H1 (cell line): ENCODE measurements at regions not wholly inside any gene's neighbourhood (a gene's known extent, or its start where the extent isn't known, plus 50 kb on each side); places are given as distances from the start of the nearest gene placed in this dataset.

Experiments
- CTCF ChIA-PET: fragments of 300-600 bp; sonication (Branson Sonifier 250); formaldehyde crosslinking; loops from one replicate; lab custom pipeline; 2021; ENCODE audit not compliant: partially characterized antibody; lab: Charles Lee
- POLR2A ChIA-PET: fragments of 300-600 bp; sonication (Branson Sonifier 250); formaldehyde crosslinking; loops from one replicate; lab custom pipeline; 2021; ENCODE audit warnings: inconsistent platforms; ENCODE audit not compliant: partially characterized antibody; lab: Charles Lee
- DNase-seq, 2 experiments: peaks; one replicate each; pipeline versions ENCODE4 v3.0.0 to v3.0.0-alpha.2; 2010 to 2022; ENCODE audit warnings: low spot score in 2 of 2, low read depth in 1 of 2, mixed read lengths in 1 of 2
- FAIRE-seq: peaks from 2 replicates; lab custom pipeline; 2011; peaks lifted over from hg19 to GRCh38; lab: Jason Lieb, UNC
- H2AFZ ChIP-seq: 2 replicates; pipeline ENCODE4 v1.8.1; 2012; ENCODE audit warnings: low read length, inconsistent platforms
- H2AK5ac ChIP-seq: 2 replicates; pipeline ENCODE4 v1.6.1; 2013; ENCODE audit warnings: low read depth, low read length
- H2BK120ac ChIP-seq: replicated peaks from 2 replicates; pipeline ENCODE3; 2013; ENCODE audit warnings: low read depth, low read length, inconsistent platforms
- H2BK12ac ChIP-seq: 2 replicates; pipeline ENCODE4 v1.6.1; 2013; ENCODE audit warnings: low read depth, low read length
- H2BK15ac ChIP-seq: 2 replicates; pipeline ENCODE4 v1.6.1; 2013; ENCODE audit warnings: low read length
- H2BK20ac ChIP-seq: 2 replicates; pipeline ENCODE4 v1.6.1; 2013; ENCODE audit warnings: low read length
- H2BK5ac ChIP-seq: 2 replicates; pipeline ENCODE4 v1.6.1; 2013; ENCODE audit warnings: low read depth, low read length
- H3K14ac ChIP-seq: 2 replicates; pipeline ENCODE4 v1.6.1; 2013; ENCODE audit warnings: inconsistent platforms; ENCODE audit not compliant: insufficient read length
- H3K18ac ChIP-seq: 2 replicates; pipeline ENCODE4 v1.6.1; 2013; ENCODE audit warnings: low read length; ENCODE audit errors: extremely low read depth
- H3K23ac ChIP-seq: 2 replicates; pipeline ENCODE4 v1.6.1; 2013; ENCODE audit warnings: inconsistent platforms; ENCODE audit not compliant: insufficient read length
- H3K23me2 ChIP-seq: 2 replicates; pipeline ENCODE4 v1.6.1; 2013; ENCODE audit warnings: low read depth, low read length
- H3K27ac ChIP-seq: 2 replicates; pipeline ENCODE4 v1.6.1; 2011; ENCODE audit warnings: low read depth, low read length, inconsistent platforms
- H3K27me3 ChIP-seq, 4 experiments: replicated peaks in 1 of 4; 1 replicate in 1 of 4; 2 replicates in 3 of 4; pipeline versions ENCODE4 v1.6.1 to v1.8.1; 2011 to 2013; ENCODE audit warnings: low read length in 3 of 4, mild to moderate bottlenecking in 3 of 4, inconsistent platforms in 2 of 4, mixed read lengths in 2 of 4, moderate library complexity in 1 of 4; ENCODE audit not compliant: control insufficient read depth in 3 of 4, insufficient read depth in 3 of 4; ENCODE audit errors: extremely low read depth in 1 of 4
- H3K36me3 ChIP-seq, 4 experiments: 2 replicates each; pipeline versions ENCODE4 v1.6.1 to v1.8.1; 2011 to 2013; ENCODE audit warnings: mild to moderate bottlenecking in 4 of 4, low read length in 3 of 4, moderate library complexity in 2 of 4, control low read depth in 1 of 4, inconsistent platforms in 1 of 4; ENCODE audit not compliant: insufficient read depth in 4 of 4, control insufficient read depth in 2 of 4
- H3K4ac ChIP-seq: replicated peaks from 2 replicates; pipeline ENCODE3; 2013; ENCODE audit warnings: low read length, low read depth, mixed read lengths, inconsistent platforms; ENCODE audit not compliant: insufficient read length
- H3K4me1 ChIP-seq, 4 experiments: replicated peaks in 1 of 4; 1 replicate in 1 of 4; 2 replicates in 3 of 4; pipeline versions ENCODE4 v1.6.1 to v1.8.1; 2011 to 2013; ENCODE audit warnings: low read length in 3 of 4, inconsistent platforms in 2 of 4, mixed read lengths in 1 of 4; ENCODE audit not compliant: insufficient read depth in 4 of 4, control insufficient read depth in 3 of 4
- H3K4me2 ChIP-seq, 2 experiments: 2 replicates each; pipeline versions ENCODE4 v1.6.1 to v1.8.1; 2011 to 2013; ENCODE audit warnings: low read depth in 2 of 2, low read length in 2 of 2, control low read depth in 1 of 2, inconsistent platforms in 1 of 2, mild to moderate bottlenecking in 1 of 2; ENCODE audit not compliant: insufficient read depth in 1 of 2
- H3K4me3 ChIP-seq, 4 experiments: fragments of 200-600, 300-600 bp in 1 of 4; sonication (generic), shearing (Covaris generic), sonication (Bioruptor Twin) in 1 of 4; 2 replicates each; pipeline versions ENCODE4 v1.5.1 to v1.8.1; 2011 to 2016; ENCODE audit warnings: low read length in 4 of 4, low read depth in 3 of 4, control low read depth in 2 of 4, inconsistent platforms in 2 of 4, mild to moderate bottlenecking in 2 of 4, mixed read lengths in 1 of 4, moderate library complexity in 1 of 4; ENCODE audit not compliant: insufficient read depth in 2 of 4; ENCODE audit errors: extremely low read depth in 1 of 4
- H3K56ac ChIP-seq: replicated peaks from 2 replicates; pipeline ENCODE3; 2013; ENCODE audit warnings: low read depth, mild to moderate bottlenecking, mixed read lengths, low read length, inconsistent platforms; ENCODE audit not compliant: insufficient read length
- H3K79me1 ChIP-seq: 2 replicates; pipeline ENCODE4 v1.6.1; 2013; ENCODE audit warnings: low read depth, low read length, control low read depth
- H3K79me2 ChIP-seq, 2 experiments: 2 replicates each; pipeline versions ENCODE4 v1.6.1 to v1.8.1; 2012 to 2013; ENCODE audit warnings: low read length in 2 of 2, mild to moderate bottlenecking in 2 of 2, inconsistent platforms in 1 of 2; ENCODE audit not compliant: insufficient read depth in 2 of 2, control insufficient read depth in 1 of 2
- H3K9ac ChIP-seq, 4 experiments: replicated peaks in 1 of 4; 1 replicate in 1 of 4; 2 replicates in 3 of 4; pipeline versions ENCODE4 v1.6.1 to v1.8.1; 2011 to 2013; ENCODE audit warnings: low read depth in 3 of 4, low read length in 3 of 4, control low read depth in 2 of 4, mild to moderate bottlenecking in 2 of 4, moderate library complexity in 2 of 4, inconsistent platforms in 1 of 4; ENCODE audit errors: extremely low read depth in 1 of 4
- H3K9me3 ChIP-seq, 2 experiments: 2 replicates each; pipeline versions ENCODE4 v1.6.1 to v1.8.1; 2012 to 2013; ENCODE audit warnings: mild to moderate bottlenecking in 2 of 2, moderate library complexity in 2 of 2, control low read depth in 1 of 2, inconsistent platforms in 1 of 2, low read depth in 1 of 2, low read length in 1 of 2, mixed read lengths in 1 of 2; ENCODE audit not compliant: insufficient read depth in 2 of 2
- H4K20me1 ChIP-seq, 2 experiments: replicated peaks in 1 of 2; 2 replicates each; pipeline versions ENCODE3 to v1.8.1; 2011 to 2013; ENCODE audit warnings: inconsistent platforms in 2 of 2, low read length in 2 of 2, mild to moderate bottlenecking in 1 of 2; ENCODE audit not compliant: insufficient read depth in 2 of 2, control insufficient read depth in 1 of 2
- H4K5ac ChIP-seq: 2 replicates; pipeline ENCODE4 v1.6.1; 2013; ENCODE audit warnings: low read length, low read depth, mixed read lengths, inconsistent platforms; ENCODE audit not compliant: insufficient read length
- H4K8ac ChIP-seq: 2 replicates; pipeline ENCODE4 v1.8.0; 2013; ENCODE audit warnings: mild to moderate bottlenecking, moderate library complexity, low read length, inconsistent platforms; ENCODE audit not compliant: insufficient read depth; ENCODE audit errors: extremely low read depth
- H4K91ac ChIP-seq: replicated peaks from 2 replicates; pipeline ENCODE3; 2013; ENCODE audit warnings: low read length, mixed read lengths, inconsistent platforms; ENCODE audit not compliant: insufficient read length
- CBX5 ChIP-seq: fragments of 300-800, 300-1000 bp; sonication (generic); IDR thresholded peaks from 2 replicates; pipeline ENCODE4 v1.7.1; 2016; ENCODE audit warnings: antibody characterized with exemption, low read length, low read depth
- E2F6 ChIP-seq: IDR thresholded peaks from 2 replicates; pipeline ENCODE4 v1.6.1; 2012; ENCODE audit warnings: inconsistent platforms
- JUND ChIP-seq: IDR thresholded peaks from 2 replicates; pipeline ENCODE4 v1.6.1; 2011; ENCODE audit warnings: mild to moderate bottlenecking, improper control_type of control experiment, low read length
- NRF1 ChIP-seq: IDR thresholded peaks from 2 replicates; pipeline ENCODE4 v1.6.1; 2011; ENCODE audit warnings: mild to moderate bottlenecking, low read depth, low read length, improper control_type of control experiment
- SP4 ChIP-seq: IDR thresholded peaks from 2 replicates; pipeline ENCODE4 v1.6.1; 2012; ENCODE audit warnings: low read length, inconsistent platforms
- WGBS, 2 experiments: shearing (Covaris generic) in 1 of 2; methylation state at CpG; one replicate each; pipeline versions ENCODE4 v1.1.6 to v1.1.7; 2013 to 2015; ENCODE audit warnings: low lambda C conversion rate in 2 of 2, mixed read lengths in 2 of 2, inconsistent platforms in 1 of 2, low coverage in 1 of 2, missing lambda C conversion rate in 1 of 2; ENCODE audit not compliant: insufficient replicate concordance in 2 of 2, insufficient coverage in 1 of 2, insufficient read length in 1 of 2; ENCODE audit errors: extremely low coverage in 1 of 2, missing lambda C conversion rate in 1 of 2; 5-methylcytosine and 5-hydroxymethylcytosine counted together

- Histone ChIP-seq H3K23me2 (no peaks in the 10 kb centered on the region), H2BK15ac (no peak overlapping the region; the same call in 1 of the 2 replicates), H3K27ac (no peak overlapping the region), H2BK20ac (no peak overlapping the region), H3K23ac (no peak overlapping the region), H3K9ac (no peak overlapping the region), H3K4me2 (no peak overlapping the region), H4K8ac (no peak overlapping the region), H4K5ac (no peak overlapping the region), H3K79me2 (no peaks in the 10 kb centered on the region), H3K27me3 (peaks cover 3 to 7% (median 4%) of the 10 kb centered on the region in 4 experiments), H3K4me1 (peaks cover 0 to 5% (median 0%) of the 10 kb centered on the region in 4 experiments; a peak in 1 of 7 replicates), H2BK5ac (no peak overlapping the region), H4K20me1 (no peaks in the 10 kb centered on the region), H3K14ac (no peak overlapping the region), H3K36me3 (no peaks in the 10 kb centered on the region), H2AK5ac (no peak overlapping the region), H2BK120ac (no peak overlapping the region), H3K4ac (no peak overlapping the region), H3K56ac (no peak overlapping the region), H3K9me3 (no peaks in the 10 kb centered on the region), H4K91ac (no peak overlapping the region)
- ChIA-PET CTCF (interaction anchor here (1.2 to 10.6 kb wide), 6 partner anchors 11 to 42 kb away, joined by 3 to 105 read pairs (median 8); no protein-coding TSS in a partner anchor), POLR2A (no interaction called here)
- FAIRE-seq, result no peak
- DNase-seq, result no peak
- TF ChIP-seq CBX5, result no peak
- no peak for TF ChIP-seq E2F6
- TF ChIP-seq JUND, result no peak
- TF ChIP-seq NRF1, result no peak
- no peak for TF ChIP-seq SP4
- TF ChIP-seq, all 59 proteins: peak for 0
- no peaks in the 10 kb centered on the region for H3K79me1 ChIP-seq
- no peak overlapping the region for H2BK12ac ChIP-seq
- WGBS, 2 experiments, result 86% methylated on average over 5 of the region's 5 CpGs; no CpG with 5 or more reads in 1 of the 2 experiments
- H3K18ac ChIP-seq, result no peak overlapping the region
- no peak overlapping the region for H3K4me3 ChIP-seq
- H2AFZ ChIP-seq, result no peak overlapping the region
Measured at GRCh38 chr15:31476866-31477265, 150.2 kb downstream of the KLF13 start.
